HUES64 (cell line): ENCODE measurements at regions not wholly inside any gene's neighbourhood (a gene's known extent, or its start where the extent isn't known, plus 50 kb on each side); places are given as distances from the start of the nearest gene placed in this dataset.
"Not testable (repeated sequence)": the region's sequence is repeated elsewhere in the genome, so short reads cannot be mapped to it uniquely, and the experiment has no call there.

Experiments used
- H3K27ac ChIP-seq: 2 replicates; pipeline ENCODE4 v1.7.0; 2013; ENCODE audit warnings: low read depth, low read length, inconsistent platforms
- H3K27me3 ChIP-seq: 2 replicates; pipeline ENCODE4 v1.6.1; 2013; ENCODE audit warnings: mild to moderate bottlenecking, low read length; ENCODE audit not compliant: insufficient read depth
- H3K36me3 ChIP-seq: 2 replicates; pipeline ENCODE4 v1.6.1; 2013; ENCODE audit warnings: mild to moderate bottlenecking, low read length; ENCODE audit not compliant: insufficient read depth
- H3K4me1 ChIP-seq: 2 replicates; pipeline ENCODE4 v1.6.1; 2013; ENCODE audit warnings: mild to moderate bottlenecking, low read length, moderate library complexity; ENCODE audit not compliant: insufficient read depth
- H3K4me3 ChIP-seq: 2 replicates; pipeline ENCODE4 v1.5.1; 2013; ENCODE audit warnings: mild to moderate bottlenecking, low read length, moderate library complexity
- H3K9ac ChIP-seq: 2 replicates; pipeline ENCODE4 v1.6.1; 2013; ENCODE audit warnings: mild to moderate bottlenecking, low read depth, low read length
- H3K9me3 ChIP-seq: 2 replicates; pipeline ENCODE4 v1.6.1; 2013; ENCODE audit warnings: low read depth, low read length; ENCODE audit not compliant: insufficient read depth
- WGBS: fragments of 150-250, 120-280 bp; methylation state at CpG from one replicate; pipeline ENCODE4 v1.1.7; 2013; ENCODE audit warnings: missing lambda C conversion rate; 5-methylcytosine and 5-hydroxymethylcytosine counted together

DNA sequence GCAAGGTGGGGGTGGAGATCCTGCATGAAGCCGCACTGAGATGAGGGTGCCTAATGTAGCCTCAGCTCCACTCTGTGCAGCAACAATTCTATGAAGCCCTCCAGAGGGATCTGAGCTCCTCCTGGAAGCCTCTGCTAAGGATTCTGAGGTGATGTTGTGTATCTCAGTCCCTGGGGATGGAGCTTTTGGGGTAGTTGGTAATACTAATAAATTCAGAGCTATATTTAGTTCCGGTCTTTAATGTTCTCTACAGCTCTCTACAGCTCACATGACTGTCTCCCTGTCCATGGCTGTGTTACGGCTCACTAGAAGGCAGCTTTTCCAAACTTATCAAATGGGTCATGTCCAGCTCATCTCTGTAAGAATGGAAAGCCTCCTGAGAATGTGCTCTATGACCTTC is 93.4 kb downstream of the ISX start:
- no peak overlapping the region for H3K9ac ChIP-seq
- H3K4me3 ChIP-seq = no peak overlapping the region
- 0 out of 2 replicates have a peak, but pooled peaks cover under 1% of the 10 kb centered on the region for H3K27me3 ChIP-seq
- no peaks in the 10 kb centered on the region for H3K9me3 ChIP-seq
- 92% methylated on average over 3 of the region's 3 CpGs for WGBS
- no peaks in the 10 kb centered on the region for H3K36me3 ChIP-seq
- H3K27ac ChIP-seq = no peak overlapping the region
- peaks cover 8% of the 10 kb centered on the region; the same call in 1 of the 2 replicates for H3K4me1 ChIP-seq

DNA sequence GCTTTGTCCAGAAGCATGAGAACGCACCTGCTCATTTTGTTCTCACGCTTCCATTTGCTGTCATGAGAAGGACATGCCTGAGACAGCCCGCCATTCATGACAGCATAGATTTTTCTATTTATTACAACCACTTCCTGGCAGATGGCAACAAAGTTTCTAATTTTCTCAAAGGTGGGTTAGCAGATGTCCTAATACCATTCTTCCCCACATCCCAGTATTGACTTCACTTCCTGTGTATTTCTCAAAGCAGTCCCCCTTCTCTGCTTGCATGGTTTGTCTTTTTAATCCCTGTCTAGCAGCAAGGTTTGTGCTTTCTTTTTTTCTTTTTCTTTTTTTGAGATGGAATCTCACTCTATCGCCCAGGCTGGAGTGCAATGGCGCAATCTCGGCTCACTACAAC is 94.3 kb downstream of the ISX start:
- 95% methylated on average over 6 of the region's 6 CpGs for WGBS
- H3K36me3 ChIP-seq = no peaks in the 10 kb centered on the region
- peaks cover under 1% of the 10 kb centered on the region; the same call in 1 of the 2 replicates for H3K4me1 ChIP-seq
- no peak overlapping the region for H3K9ac ChIP-seq
- no peak overlapping the region for H3K4me3 ChIP-seq
- no peaks in the 10 kb centered on the region for H3K27me3 ChIP-seq
- peaks cover 4% of the 10 kb centered on the region; the same call in 1 of the 2 replicates for H3K9me3 ChIP-seq
- no peak overlapping the region for H3K27ac ChIP-seq

DNA sequence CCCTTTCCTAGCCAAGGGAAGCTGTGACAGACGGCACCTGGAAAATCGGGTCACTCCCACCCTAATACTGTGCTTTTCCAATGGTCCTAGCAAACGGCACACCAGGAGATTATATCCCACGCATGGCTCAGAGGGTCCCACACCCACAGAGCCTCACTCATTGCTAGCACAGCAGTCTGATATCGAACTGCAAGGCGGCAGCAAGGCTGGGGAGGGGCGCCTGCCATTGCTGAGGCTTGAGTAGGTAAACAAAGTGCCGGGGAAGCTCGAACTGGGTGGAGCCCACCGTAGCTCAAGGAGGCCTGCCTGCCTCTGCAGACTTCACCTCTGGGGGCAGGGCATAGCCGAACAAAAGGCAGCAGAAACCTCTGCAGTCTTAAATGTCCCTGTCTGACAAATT is 91.4 kb upstream of the HMGXB4 start:
- not testable (repeated sequence) for H3K4me3 ChIP-seq, H3K9ac ChIP-seq, H3K27ac ChIP-seq, H3K36me3 ChIP-seq, H3K4me1 ChIP-seq, H3K27me3 ChIP-seq, H3K9me3 ChIP-seq
- WGBS = 79% methylated on average over 11 of the region's 11 CpGs

DNA sequence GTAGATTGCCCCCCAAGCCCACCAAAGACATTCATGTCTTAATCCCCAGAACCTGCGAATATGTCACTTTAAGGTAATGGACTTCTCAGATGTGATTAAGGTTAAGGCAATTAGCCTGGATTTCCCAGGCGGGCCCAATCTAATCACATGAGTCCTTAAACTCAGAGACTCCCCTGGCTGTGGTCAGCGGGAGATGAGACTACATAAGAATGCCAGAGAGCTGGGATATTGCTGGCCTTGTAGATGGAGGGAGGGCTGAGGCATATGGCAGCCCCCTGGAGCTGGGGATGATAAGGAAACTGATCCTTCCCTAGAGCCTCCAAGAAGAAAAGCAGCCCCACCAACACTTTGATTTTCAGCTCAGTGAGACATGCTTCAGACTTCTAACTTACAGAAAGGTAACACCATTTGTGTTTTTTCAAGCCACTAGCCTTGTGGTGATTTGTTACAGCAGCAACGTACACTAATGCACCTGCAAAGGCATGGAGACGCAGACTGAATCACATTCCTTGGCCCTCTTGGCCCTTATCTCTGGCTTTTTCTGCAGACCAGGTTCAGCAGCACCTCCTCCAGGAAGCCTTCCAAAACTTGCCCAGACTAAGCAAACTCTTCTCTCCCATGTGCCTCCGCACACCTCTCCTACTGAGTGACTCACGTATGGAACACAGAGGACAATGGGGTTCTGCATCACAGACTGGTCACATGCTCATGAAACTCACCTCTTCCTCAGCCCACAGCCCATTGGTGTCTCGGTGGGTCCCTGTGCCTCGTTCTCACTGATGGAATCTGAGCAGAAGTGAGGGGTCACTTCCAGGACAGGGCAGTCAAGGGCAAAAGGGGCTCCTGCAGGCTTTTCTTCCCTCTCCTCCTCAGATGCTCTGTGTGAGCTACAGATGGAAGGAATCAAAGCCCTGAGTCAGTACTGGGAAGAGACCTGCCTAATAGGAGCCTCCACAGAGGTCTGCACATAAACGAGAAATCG is 86.3 kb upstream of the HMGXB4 start:
- Histone ChIP-seq H3K9ac (no peak overlapping the region), H3K4me3 (no peak overlapping the region), H3K36me3 (no peaks in the 10 kb centered on the region), H3K27ac (no peak overlapping the region), H3K9me3 (0 out of 2 replicates have a peak, but pooled peaks cover under 1% of the 10 kb centered on the region), H3K4me1 (no peaks in the 10 kb centered on the region), H3K27me3 (no peaks in the 10 kb centered on the region)
- 78% methylated on average over 11 of the region's 11 CpGs for WGBS

DNA sequence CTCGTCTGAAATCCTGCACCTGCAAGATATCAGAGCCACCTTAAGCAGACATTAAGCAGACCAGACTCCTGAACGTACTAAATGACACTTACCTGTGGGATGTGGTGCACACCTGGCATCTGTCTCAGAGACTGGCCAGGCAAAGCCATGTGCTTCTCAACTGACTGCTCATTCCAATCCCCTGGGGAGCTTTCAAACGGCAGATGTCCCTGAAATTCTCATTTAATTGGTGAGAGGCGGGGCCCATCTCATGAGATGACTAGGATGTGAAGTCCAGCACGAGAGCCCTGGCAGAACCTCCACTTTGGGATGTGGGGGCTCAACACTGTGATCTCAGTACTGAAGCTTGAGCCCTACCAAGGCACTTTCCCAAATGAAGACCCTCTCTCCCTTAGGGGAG is 84.9 kb upstream of the HMGXB4 start:
- Histone ChIP-seq H3K4me3 (no peak overlapping the region), H3K27ac (no peak overlapping the region), H3K27me3 (no peaks in the 10 kb centered on the region), H3K4me1 (no peaks in the 10 kb centered on the region), H3K36me3 (no peaks in the 10 kb centered on the region), H3K9ac (no peak overlapping the region), H3K9me3 (0 out of 2 replicates have a peak, but pooled peaks cover 6% of the 10 kb centered on the region)
- 65% methylated on average over 5 of the region's 5 CpGs for WGBS

DNA sequence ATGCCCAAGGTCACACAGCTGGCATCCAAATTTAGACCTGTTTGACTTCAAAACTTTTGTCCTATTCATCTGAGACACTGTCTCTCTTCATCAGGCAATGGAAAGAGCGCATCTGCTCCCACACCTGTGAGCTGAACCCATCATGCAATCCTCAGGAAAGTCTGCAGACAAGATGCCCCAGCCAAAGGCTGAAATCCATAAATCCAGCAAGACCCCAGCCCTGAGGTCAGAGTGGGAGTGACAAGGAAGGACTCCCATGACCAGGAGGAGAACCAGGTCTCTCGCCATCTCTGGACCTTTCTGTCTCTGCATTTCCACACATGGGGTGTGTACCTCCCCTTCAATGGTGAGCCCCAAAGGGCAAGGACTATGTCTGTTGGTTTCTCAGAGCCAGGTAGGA is 83.6 kb upstream of the HMGXB4 start:
- Histone ChIP-seq H3K9me3 (0 out of 2 replicates have a peak, but pooled peaks cover 6% of the 10 kb centered on the region), H3K27me3 (no peaks in the 10 kb centered on the region), H3K9ac (no peak overlapping the region), H3K27ac (no peak overlapping the region), H3K36me3 (no peaks in the 10 kb centered on the region), H3K4me3 (no peak overlapping the region), H3K4me1 (no peaks in the 10 kb centered on the region)
- 96% methylated on average over 2 of the region's 2 CpGs for WGBS

DNA sequence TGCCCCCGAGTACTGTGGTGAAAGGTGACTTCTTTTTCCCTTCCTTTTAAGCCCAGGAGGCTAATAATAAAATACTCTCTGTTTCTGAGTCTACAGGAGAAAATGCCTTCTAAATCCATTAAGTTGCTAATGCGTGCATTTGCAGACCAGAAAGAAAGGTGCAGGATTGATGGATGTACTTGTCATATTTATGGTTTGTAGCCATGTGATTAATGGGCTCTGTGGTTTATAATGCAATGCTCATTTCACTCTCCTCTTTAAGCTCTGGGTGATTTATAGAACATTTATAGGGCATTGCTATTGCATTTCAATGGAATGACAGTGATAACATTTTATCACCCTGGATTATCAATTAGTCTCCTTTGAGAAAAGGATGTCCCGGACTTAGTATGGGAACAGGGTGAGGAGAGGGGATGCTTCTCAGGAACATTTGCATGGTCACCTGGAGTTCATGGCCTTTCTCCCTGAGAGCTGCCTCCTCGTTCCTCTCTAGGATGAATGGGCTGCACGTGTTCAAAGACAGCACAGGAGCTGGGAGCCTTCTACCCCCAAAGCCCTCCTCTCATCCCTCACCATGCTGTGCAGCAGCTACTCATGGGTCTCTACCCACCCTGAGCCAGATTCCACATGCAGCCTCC is 82.8 kb upstream of the HMGXB4 start:
- Histone ChIP-seq H3K4me1 (no peaks in the 10 kb centered on the region), H3K9ac (no peak overlapping the region), H3K27ac (no peak overlapping the region), H3K27me3 (no peaks in the 10 kb centered on the region), H3K9me3 (0 out of 2 replicates have a peak, but pooled peaks cover 6% of the 10 kb centered on the region), H3K36me3 (no peaks in the 10 kb centered on the region), H3K4me3 (no peak overlapping the region)
- 79% methylated on average over 5 of the region's 5 CpGs for WGBS

DNA sequence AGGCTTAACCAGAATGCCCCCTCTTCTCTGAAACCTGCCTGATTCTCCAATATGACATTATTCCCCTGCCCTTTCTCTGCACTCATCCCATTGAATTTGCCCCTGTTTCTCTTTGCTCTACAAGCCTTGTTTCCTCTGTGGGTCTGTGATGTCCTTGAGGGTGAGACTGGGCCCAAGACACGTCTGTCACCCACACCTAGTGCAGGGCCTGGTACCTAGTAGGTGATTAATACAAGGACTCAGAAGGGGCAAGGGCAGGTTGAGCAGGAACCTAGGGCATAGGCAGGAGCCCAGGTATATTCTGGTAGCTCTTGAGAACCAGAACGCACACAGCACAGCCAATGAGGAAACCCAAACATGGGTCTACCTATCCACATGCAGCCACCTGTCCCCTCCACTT is 81.9 kb upstream of the HMGXB4 start:
- H3K4me3 ChIP-seq = no peak overlapping the region
- no peaks in the 10 kb centered on the region for H3K36me3 ChIP-seq
- no peaks in the 10 kb centered on the region for H3K27me3 ChIP-seq
- 95% methylated on average over 2 of the region's 2 CpGs for WGBS
- no peak overlapping the region for H3K27ac ChIP-seq
- H3K4me1 ChIP-seq = no peaks in the 10 kb centered on the region
- 0 out of 2 replicates have a peak, but pooled peaks cover 6% of the 10 kb centered on the region for H3K9me3 ChIP-seq
- no peak overlapping the region for H3K9ac ChIP-seq

DNA sequence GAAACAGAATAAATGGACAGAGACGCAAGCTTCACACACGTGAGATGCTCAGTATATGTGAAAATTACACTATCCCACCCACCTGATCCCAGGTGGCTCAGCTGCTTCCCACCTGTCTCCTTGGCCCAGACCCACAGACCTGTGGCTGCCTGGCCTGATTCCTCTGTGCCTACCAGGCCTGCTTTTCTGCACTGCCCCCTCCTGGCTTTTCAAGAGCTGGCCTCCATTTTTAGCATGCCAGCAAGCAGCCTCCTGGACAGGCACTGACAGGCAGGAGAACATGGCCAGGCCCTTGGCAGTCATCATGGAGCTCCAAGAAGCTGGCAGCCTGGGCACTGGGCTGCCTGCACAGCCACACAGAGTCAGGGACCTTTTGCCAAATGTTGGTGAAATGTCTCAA is 79.5 kb upstream of the HMGXB4 start:
- Histone ChIP-seq H3K9ac (no peak overlapping the region), H3K4me3 (no peak overlapping the region), H3K4me1 (no peaks in the 10 kb centered on the region), H3K36me3 (no peaks in the 10 kb centered on the region), H3K27ac (no peak overlapping the region), H3K9me3 (0 out of 2 replicates have a peak, but pooled peaks cover 6% of the 10 kb centered on the region), H3K27me3 (no peaks in the 10 kb centered on the region)
- 95% methylated on average over 2 of the region's 2 CpGs for WGBS

DNA sequence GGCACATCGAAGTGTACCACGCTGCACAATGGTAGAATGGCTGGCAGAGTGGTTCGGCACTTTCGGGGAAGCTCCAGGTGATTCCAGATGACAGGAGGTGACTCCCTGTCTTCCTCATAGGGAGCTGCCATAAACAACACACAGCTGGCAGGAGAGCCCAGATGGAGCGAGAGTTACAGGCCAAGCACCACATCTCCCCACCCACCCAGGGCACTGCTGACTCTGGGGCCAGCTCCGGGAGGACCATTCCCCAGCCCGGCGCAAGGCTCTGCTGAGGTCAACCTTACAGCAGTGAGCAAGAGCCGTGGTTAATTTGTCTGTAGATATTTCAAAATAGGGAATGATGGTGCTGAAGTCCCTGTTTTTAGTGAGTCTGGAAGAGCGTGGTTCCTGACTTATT is 78.8 kb upstream of the HMGXB4 start:
- WGBS = 96% methylated on average over 10 of the region's 10 CpGs
- no peak overlapping the region for H3K27ac ChIP-seq
- H3K4me3 ChIP-seq = no peak overlapping the region
- H3K9me3 ChIP-seq = peaks cover 9% of the 10 kb centered on the region; the same call in 1 of the 2 replicates
- H3K9ac ChIP-seq = no peak overlapping the region
- H3K4me1 ChIP-seq = no peaks in the 10 kb centered on the region
- no peaks in the 10 kb centered on the region for H3K36me3 ChIP-seq
- H3K27me3 ChIP-seq = no peaks in the 10 kb centered on the region

DNA sequence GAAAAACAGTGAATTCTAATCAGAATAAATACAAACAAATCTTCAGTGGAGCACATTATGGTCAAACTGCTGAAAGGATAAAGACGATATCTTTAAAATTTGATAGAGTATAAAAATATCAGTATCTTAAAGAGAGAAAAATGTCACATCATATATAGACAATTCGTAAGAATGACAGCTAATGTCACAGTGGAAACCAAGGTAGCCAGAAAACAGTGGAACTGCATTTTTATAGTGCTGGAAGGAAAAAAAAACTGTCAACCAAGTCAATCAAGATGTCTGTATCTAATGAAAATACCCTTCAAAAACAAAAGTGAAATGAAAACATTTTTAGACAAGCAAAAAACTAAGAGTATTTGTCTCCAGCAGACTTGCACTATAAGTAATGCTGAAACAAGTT is 73.4 kb upstream of the HMGXB4 start:
- Histone ChIP-seq H3K9ac (no peak overlapping the region), H3K27ac (no peak overlapping the region), H3K36me3 (no peaks in the 10 kb centered on the region), H3K4me3 (no peak overlapping the region), H3K4me1 (no peaks in the 10 kb centered on the region), H3K27me3 (no peaks in the 10 kb centered on the region), H3K9me3 (peaks cover 10% of the 10 kb centered on the region; the same call in 1 of the 2 replicates)
- 0% methylated on average over 1 of the region's 2 CpGs for WGBS
